SK-N-SH (cell line): ENCODE measurements at regions not wholly inside any gene's neighbourhood (a gene's known extent, or its start where the extent isn't known, plus 50 kb on each side); places are given as distances from the start of the nearest gene placed in this dataset.

ENCODE experiments used
- CTCF ChIA-PET: fragments of 300-600, 350-600 bp; formaldehyde crosslinking; extraction: SDS; loops from one replicate; lab custom pipeline; 2021; lab: Yijun Ruan, JAX
- POLR2A ChIA-PET: fragments of 350-600 bp; sonication (Branson Sonifier 250); formaldehyde crosslinking; extraction: SDS; loops from one replicate; lab custom pipeline; 2020; ENCODE audit warnings: antibody characterized with exemption, inconsistent platforms; lab: Yijun Ruan, JAX
- DNase-seq: peaks from one replicate; pipeline ENCODE4 v3.0.0; 2012
- H2AFZ ChIP-seq: fragments of 200-600 bp; sonication (generic); 2 replicates; pipeline ENCODE4 v1.8.1; 2016; ENCODE audit warnings: antibody characterized with exemption, mild to moderate bottlenecking, low read depth
- H3F3A ChIP-seq: fragments of 200-600 bp; sonication (generic); replicated peaks from 2 replicates; pipeline ENCODE3; 2016; ENCODE audit warnings: antibody characterized with exemption, mild to moderate bottlenecking; ENCODE audit not compliant: insufficient read depth
- H3K27ac ChIP-seq, 2 experiments: fragments of 200-500 bp in 1 of 2; fragments of 200-600 bp in 1 of 2; sonication (Bioruptor generic) in 1 of 2; sonication (generic), shearing (Covaris generic) in 1 of 2; 2 replicates each; pipeline versions ENCODE4 v1.5.1 to v1.6.1; 2014 to 2016; ENCODE audit warnings: low read depth in 2 of 2, inconsistent platforms in 1 of 2, low read length in 1 of 2, mild to moderate bottlenecking in 1 of 2, mixed read lengths in 1 of 2
- H3K27me3 ChIP-seq: fragments of 200-600 bp; sonication (generic), shearing (Covaris generic); 2 replicates; pipeline ENCODE4 v1.6.1; 2016; ENCODE audit warnings: mixed run types; ENCODE audit not compliant: insufficient read depth
- H3K36me3 ChIP-seq, 2 experiments: fragments of 200-500 bp in 1 of 2; fragments of 200-600 bp in 1 of 2; sonication (Bioruptor generic) in 1 of 2; sonication (generic) in 1 of 2; replicated peaks in 1 of 2; 2 replicates each; pipeline versions ENCODE3 to v1.5.1; 2014 to 2016; ENCODE audit warnings: low read length in 1 of 2, mild to moderate bottlenecking in 1 of 2; ENCODE audit not compliant: insufficient read depth in 2 of 2, control insufficient read depth in 1 of 2
- H3K4me1 ChIP-seq, 2 experiments: fragments of 200-500 bp in 1 of 2; fragments of 200-600 bp in 1 of 2; sonication (Bioruptor generic) in 1 of 2; sonication (generic), shearing (Covaris generic) in 1 of 2; 2 replicates each; pipeline versions ENCODE4 v1.5.1 to v1.6.1; 2014 to 2016; ENCODE audit warnings: low read depth in 1 of 2, low read length in 1 of 2, mixed run types in 1 of 2; ENCODE audit not compliant: insufficient read depth in 2 of 2, control insufficient read depth in 1 of 2
- H3K4me2 ChIP-seq: fragments of 200-600 bp; sonication (generic), shearing (Covaris generic); 2 replicates; pipeline ENCODE4 v1.6.1; 2017; ENCODE audit warnings: mixed run types
- H3K4me3 ChIP-seq, 2 experiments: fragments of 200-500 bp in 1 of 2; fragments of 200-600 bp in 1 of 2; sonication (Bioruptor generic) in 1 of 2; sonication (generic), shearing (Covaris generic) in 1 of 2; 2 replicates each; pipeline versions ENCODE4 v1.5.1 to v1.8.1; 2014 to 2016; ENCODE audit warnings: low read depth in 2 of 2, inconsistent platforms in 1 of 2, low read length in 1 of 2, mild to moderate bottlenecking in 1 of 2, mixed read lengths in 1 of 2, moderate library complexity in 1 of 2
- H3K79me2 ChIP-seq: fragments of 200-600 bp; sonication (generic); 2 replicates; pipeline ENCODE4 v1.8.1; 2017; ENCODE audit warnings: mild to moderate bottlenecking; ENCODE audit not compliant: insufficient read depth
- H3K9ac ChIP-seq: fragments of 200-600 bp; sonication (generic); 2 replicates; pipeline ENCODE4 v1.6.1; 2017; ENCODE audit warnings: mixed run types
- H3K9me2 ChIP-seq: fragments of 200-600 bp; sonication (generic); 2 replicates; pipeline ENCODE4 v1.6.1; 2017; ENCODE audit warnings: mixed run types
- H3K9me3 ChIP-seq: fragments of 200-600 bp; sonication (generic); 2 replicates; pipeline ENCODE4 v1.6.1; 2017; ENCODE audit warnings: mixed run types, mild to moderate bottlenecking, moderate library complexity
- H4K20me1 ChIP-seq: fragments of 200-600 bp; sonication (generic); 2 replicates; pipeline ENCODE4 v1.6.1; 2017; ENCODE audit warnings: mild to moderate bottlenecking, mixed run types; ENCODE audit not compliant: insufficient read depth
- ELF1 ChIP-seq: IDR thresholded peaks from 2 replicates; pipeline ENCODE4 v1.4.0; 2012
- EP300 ChIP-seq, 2 experiments: IDR thresholded peaks; 2 replicates each; pipeline versions ENCODE4 v1.4.0 to v1.6.1; 2012; ENCODE audit warnings: borderline replicate concordance in 1 of 2, low read depth in 1 of 2, low read length in 1 of 2
- EZH2phosphoT487 ChIP-seq: fragments of 200-600 bp; sonication (generic); IDR thresholded peaks from 2 replicates; pipeline ENCODE4 v1.6.1; 2017; ENCODE audit warnings: low read depth, mixed run types, mild to moderate bottlenecking, antibody characterized with exemption, moderate library complexity, borderline replicate concordance
- FOXJ3 ChIP-seq: sonication (generic); formaldehyde crosslinking; IDR thresholded peaks from 2 replicates; pipeline ENCODE4 v1.5.1; 2020; ENCODE audit warnings: mild to moderate bottlenecking, missing genetic modification reagents
- JUND ChIP-seq: IDR thresholded peaks from 2 replicates; pipeline ENCODE4 v1.4.0; 2012
- MEF2A ChIP-seq: IDR thresholded peaks from 2 replicates; pipeline ENCODE4 v1.4.0; 2012; ENCODE audit warnings: low read depth, borderline replicate concordance
- MXI1 ChIP-seq: IDR thresholded peaks from 2 replicates; pipeline ENCODE4 v1.6.1; 2012; ENCODE audit warnings: mild to moderate bottlenecking, low read depth, low read length, improper control_type of control experiment
- NFIC ChIP-seq: IDR thresholded peaks from 2 replicates; pipeline ENCODE4 v1.4.0; 2012; ENCODE audit warnings: borderline replicate concordance
- NRF1 ChIP-seq: IDR thresholded peaks from 2 replicates; pipeline ENCODE4 v1.6.1; 2012; ENCODE audit warnings: low read depth, mild to moderate bottlenecking, low read length
- RAD21 ChIP-seq: IDR thresholded peaks from 2 replicates; pipeline ENCODE4 v1.6.1; 2012; ENCODE audit warnings: mild to moderate bottlenecking, low read length
- RCOR1 ChIP-seq: fragments of 150-350 bp; IDR thresholded peaks from 2 replicates; pipeline ENCODE4 v1.6.1; 2017; ENCODE audit warnings: antibody characterized with exemption, low read length
- TEAD4 ChIP-seq: IDR thresholded peaks from 2 replicates; pipeline ENCODE4 v1.4.0; 2012; ENCODE audit warnings: mild to moderate bottlenecking, borderline replicate concordance; ENCODE audit not compliant: insufficient read depth
- YY1 ChIP-seq: IDR thresholded peaks from 2 replicates; pipeline ENCODE4 v1.4.0; 2012; ENCODE audit warnings: low read depth, mild to moderate bottlenecking
- WGBS: methylation state at CpG from one replicate; pipeline ENCODE4 v1.1.6; 2017; ENCODE audit warnings: low lambda C conversion rate; 5-methylcytosine and 5-hydroxymethylcytosine counted together
- TF ChIP-seq, protein P1 (sequence below): IDR thresholded peaks from 2 replicates; pipeline ENCODE4; 2012
- TF ChIP-seq, protein P2 (sequence below): fragments of 150-350 bp; IDR thresholded peaks from 2 replicates; pipeline ENCODE4 v1.6.1; 2016; ENCODE audit warnings: mild to moderate bottlenecking, low read depth, low read length
- TF ChIP-seq, protein P3 (sequence below): IDR thresholded peaks from 2 replicates; pipeline ENCODE4 v1.4.0; 2012; ENCODE audit warnings: low read depth, borderline replicate concordance
- TF ChIP-seq, protein P4 (sequence below): fragments of 200-600 bp; sonication (generic); IDR thresholded peaks from 2 replicates; pipeline ENCODE4 v1.6.1; 2017; ENCODE audit warnings: antibody characterized with exemption, mild to moderate bottlenecking, moderate library complexity

DNA sequence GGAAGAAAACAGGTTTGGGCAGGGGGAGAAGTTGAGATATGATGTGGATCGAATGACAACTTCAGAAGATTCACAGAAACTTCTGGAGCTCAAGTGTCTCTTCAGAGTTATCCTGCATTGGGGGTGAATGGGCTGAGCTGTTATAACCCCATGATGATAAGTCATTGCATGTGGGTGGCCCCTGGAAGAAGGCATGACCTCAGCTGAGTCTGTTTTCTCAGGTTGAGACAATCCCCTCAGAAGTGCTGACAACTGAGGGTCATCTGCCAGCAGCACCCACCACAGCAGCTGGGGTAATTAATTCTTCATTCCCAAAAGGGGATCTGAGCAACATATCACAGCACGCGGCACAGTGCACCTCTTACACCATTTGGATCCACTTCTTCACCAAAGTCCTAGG is 138.6 kb upstream of the CAMK1G start:
- WGBS = 75% methylated on average over 2 of the region's 3 CpGs
- Histone ChIP-seq H3K27me3 (no peaks in the 10 kb centered on the region), H4K20me1 (no peaks in the 10 kb centered on the region), H3K4me2 (no peak overlapping the region), H3K9ac (no peak overlapping the region), H3K79me2 (no peaks in the 10 kb centered on the region)
- CTCF ChIA-PET = interaction anchor here (1.0 to 1.9 kb wide), 3 partner anchors 10 to 45 kb away, joined by 3 to 5 read pairs (median 3); no protein-coding TSS in a partner anchor
- no peak for TF ChIP-seq JUND
- no peak for TF ChIP-seq MXI1
- TF ChIP-seq, protein P1, sequence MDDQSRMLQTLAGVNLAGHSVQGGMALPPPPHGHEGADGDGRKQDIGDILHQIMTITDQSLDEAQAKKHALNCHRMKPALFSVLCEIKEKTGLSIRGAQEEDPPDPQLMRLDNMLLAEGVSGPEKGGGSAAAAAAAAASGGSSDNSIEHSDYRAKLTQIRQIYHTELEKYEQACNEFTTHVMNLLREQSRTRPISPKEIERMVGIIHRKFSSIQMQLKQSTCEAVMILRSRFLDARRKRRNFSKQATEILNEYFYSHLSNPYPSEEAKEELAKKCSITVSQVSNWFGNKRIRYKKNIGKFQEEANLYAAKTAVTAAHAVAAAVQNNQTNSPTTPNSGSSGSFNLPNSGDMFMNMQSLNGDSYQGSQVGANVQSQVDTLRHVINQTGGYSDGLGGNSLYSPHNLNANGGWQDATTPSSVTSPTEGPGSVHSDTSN = no peak
- no peak for TF ChIP-seq EZH2phosphoT487
- TF ChIP-seq TEAD4 = no peak
- no peak for TF ChIP-seq NRF1
- no peak for TF ChIP-seq NFIC
- no peak for TF ChIP-seq YY1
- no peak for TF ChIP-seq EP300 (IDR thresholded peaks at IDR 0.05; ENCODE audit: borderline replicate concordance in 1 of 2, low read depth in 1 of 2, low read length in 1 of 2)
- TF ChIP-seq, all 33 proteins: peak for 0
- DNase-seq = no peak
- H3K9me2 ChIP-seq = no peaks in the 10 kb centered on the region
- H3K36me3 ChIP-seq = no peaks in the 10 kb centered on the region
- no peaks in the 10 kb centered on the region for H3K9me3 ChIP-seq
- no peaks in the 10 kb centered on the region for H3F3A ChIP-seq
- no peak overlapping the region for H3K27ac ChIP-seq
- POLR2A ChIA-PET = no interaction called here
- H3K4me1 ChIP-seq = 0 out of 4 replicates have a peak, but pooled peaks cover 0 to 2% of the 10 kb centered on the region in 2 experiments
- no peak overlapping the region for H3K4me3 ChIP-seq
- H2AFZ ChIP-seq = no peak overlapping the region

DNA sequence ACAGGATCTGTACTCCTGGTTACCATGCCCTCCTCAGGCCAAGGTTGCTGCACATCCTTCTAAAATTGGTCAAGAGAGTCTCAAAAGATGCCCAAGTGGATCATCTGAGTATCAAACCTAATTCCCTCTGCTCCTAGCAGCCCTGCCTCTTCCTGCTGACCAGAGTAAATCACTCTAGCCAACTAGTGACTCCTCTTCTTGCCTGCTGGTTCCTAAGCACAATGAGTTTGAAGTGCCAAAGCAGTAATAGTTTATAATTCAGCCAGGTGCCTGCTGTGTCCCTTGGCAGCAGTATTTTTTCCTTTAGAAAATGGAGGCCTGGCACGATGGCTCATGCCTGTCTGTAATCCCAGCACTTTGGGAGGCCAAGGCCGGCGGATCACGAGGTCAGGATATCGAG is 137.9 kb upstream of the CAMK1G start:
- H4K20me1 ChIP-seq = no peaks in the 10 kb centered on the region
- no peaks in the 10 kb centered on the region for H3F3A ChIP-seq
- H3K27me3 ChIP-seq = no peaks in the 10 kb centered on the region
- no peaks in the 10 kb centered on the region for H3K9me3 ChIP-seq
- H3K4me3 ChIP-seq = no peak overlapping the region
- no peak overlapping the region for H3K27ac ChIP-seq
- ChIA-PET POLR2A (no interaction called here), CTCF (interaction anchor here (1.0 to 1.9 kb wide), 3 partner anchors 11 to 44 kb away, joined by 3 to 5 read pairs (median 3); no protein-coding TSS in a partner anchor)
- DNase-seq = no peak
- H3K36me3 ChIP-seq = no peaks in the 10 kb centered on the region
- H2AFZ ChIP-seq = no peak overlapping the region
- WGBS = 82% methylated on average over 5 of the region's 5 CpGs
- no peaks in the 10 kb centered on the region for H3K9me2 ChIP-seq
- 0 out of 4 replicates have a peak, but pooled peaks cover 0 to 2% of the 10 kb centered on the region in 2 experiments for H3K4me1 ChIP-seq
- H3K4me2 ChIP-seq = no peak overlapping the region
- TF ChIP-seq EZH2phosphoT487 (no peak), ELF1 (no peak), NRF1 (no peak), MEF2A (no peak), RAD21 (no peak), RCOR1 (no peak), FOXJ3 (CRISPR knock-in tag) (no peak), TEAD4 (no peak)
- TF ChIP-seq, protein P2, sequence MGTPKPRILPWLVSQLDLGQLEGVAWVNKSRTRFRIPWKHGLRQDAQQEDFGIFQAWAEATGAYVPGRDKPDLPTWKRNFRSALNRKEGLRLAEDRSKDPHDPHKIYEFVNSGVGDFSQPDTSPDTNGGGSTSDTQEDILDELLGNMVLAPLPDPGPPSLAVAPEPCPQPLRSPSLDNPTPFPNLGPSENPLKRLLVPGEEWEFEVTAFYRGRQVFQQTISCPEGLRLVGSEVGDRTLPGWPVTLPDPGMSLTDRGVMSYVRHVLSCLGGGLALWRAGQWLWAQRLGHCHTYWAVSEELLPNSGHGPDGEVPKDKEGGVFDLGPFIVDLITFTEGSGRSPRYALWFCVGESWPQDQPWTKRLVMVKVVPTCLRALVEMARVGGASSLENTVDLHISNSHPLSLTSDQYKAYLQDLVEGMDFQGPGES = no peak
- TF ChIP-seq, protein P3, sequence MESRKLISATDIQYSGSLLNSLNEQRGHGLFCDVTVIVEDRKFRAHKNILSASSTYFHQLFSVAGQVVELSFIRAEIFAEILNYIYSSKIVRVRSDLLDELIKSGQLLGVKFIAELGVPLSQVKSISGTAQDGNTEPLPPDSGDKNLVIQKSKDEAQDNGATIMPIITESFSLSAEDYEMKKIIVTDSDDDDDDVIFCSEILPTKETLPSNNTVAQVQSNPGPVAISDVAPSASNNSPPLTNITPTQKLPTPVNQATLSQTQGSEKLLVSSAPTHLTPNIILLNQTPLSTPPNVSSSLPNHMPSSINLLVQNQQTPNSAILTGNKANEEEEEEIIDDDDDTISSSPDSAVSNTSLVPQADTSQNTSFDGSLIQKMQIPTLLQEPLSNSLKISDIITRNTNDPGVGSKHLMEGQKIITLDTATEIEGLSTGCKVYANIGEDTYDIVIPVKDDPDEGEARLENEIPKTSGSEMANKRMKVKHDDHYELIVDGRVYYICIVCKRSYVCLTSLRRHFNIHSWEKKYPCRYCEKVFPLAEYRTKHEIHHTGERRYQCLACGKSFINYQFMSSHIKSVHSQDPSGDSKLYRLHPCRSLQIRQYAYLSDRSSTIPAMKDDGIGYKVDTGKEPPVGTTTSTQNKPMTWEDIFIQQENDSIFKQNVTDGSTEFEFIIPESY = no peak
- TF ChIP-seq, protein P4, sequence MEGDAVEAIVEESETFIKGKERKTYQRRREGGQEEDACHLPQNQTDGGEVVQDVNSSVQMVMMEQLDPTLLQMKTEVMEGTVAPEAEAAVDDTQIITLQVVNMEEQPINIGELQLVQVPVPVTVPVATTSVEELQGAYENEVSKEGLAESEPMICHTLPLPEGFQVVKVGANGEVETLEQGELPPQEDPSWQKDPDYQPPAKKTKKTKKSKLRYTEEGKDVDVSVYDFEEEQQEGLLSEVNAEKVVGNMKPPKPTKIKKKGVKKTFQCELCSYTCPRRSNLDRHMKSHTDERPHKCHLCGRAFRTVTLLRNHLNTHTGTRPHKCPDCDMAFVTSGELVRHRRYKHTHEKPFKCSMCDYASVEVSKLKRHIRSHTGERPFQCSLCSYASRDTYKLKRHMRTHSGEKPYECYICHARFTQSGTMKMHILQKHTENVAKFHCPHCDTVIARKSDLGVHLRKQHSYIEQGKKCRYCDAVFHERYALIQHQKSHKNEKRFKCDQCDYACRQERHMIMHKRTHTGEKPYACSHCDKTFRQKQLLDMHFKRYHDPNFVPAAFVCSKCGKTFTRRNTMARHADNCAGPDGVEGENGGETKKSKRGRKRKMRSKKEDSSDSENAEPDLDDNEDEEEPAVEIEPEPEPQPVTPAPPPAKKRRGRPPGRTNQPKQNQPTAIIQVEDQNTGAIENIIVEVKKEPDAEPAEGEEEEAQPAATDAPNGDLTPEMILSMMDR = no peak
- no peak overlapping the region for H3K9ac ChIP-seq
- H3K79me2 ChIP-seq = no peaks in the 10 kb centered on the region
